IMR-90 (cell line): ENCODE measurements at regions not wholly inside any gene's neighbourhood (a gene's known extent, or its start where the extent isn't known, plus 50 kb on each side); places are given as distances from the start of the nearest gene placed in this dataset.

Experiments
- ATAC-seq: fragments of 200-7000 bp; cut with Tn5 transposase; 2 replicates; pipeline ENCODE4 v1.9.1; 2020; ENCODE audit warnings: low read depth, mild to moderate bottlenecking, moderate library complexity
- BruUV-seq: library from RNA; stranded (reverse); fragments of 400-500 nt; replicated peaks from 2 replicates; lab custom pipeline; 2021; lab: Mats Ljungman, UMichigan
- CTCF ChIA-PET: fragments of 300-600 bp; formaldehyde crosslinking; extraction: SDS; loops from one replicate; lab custom pipeline; 2021; ENCODE audit warnings: antibody characterized with exemption; lab: Yijun Ruan, JAX
- POLR2A ChIA-PET: fragments of 300-600 bp; sonication (Branson Sonifier 250); formaldehyde crosslinking; loops from one replicate; lab custom pipeline; 2022; ENCODE audit warnings: antibody characterized with exemption; ENCODE audit not compliant: unreplicated experiment; lab: Charles Lee
- DNase-seq: peaks from one replicate; pipeline ENCODE4 v3.0.0; 2013
- H2AFZ ChIP-seq: replicated peaks from 2 replicates; pipeline ENCODE3; 2013; ENCODE audit warnings: low read length, mild to moderate bottlenecking; ENCODE audit not compliant: poor library complexity
- H2AK5ac ChIP-seq: 2 replicates; pipeline ENCODE4 v1.6.1; 2013; ENCODE audit warnings: low read depth, low read length, inconsistent platforms
- H2AK9ac ChIP-seq: replicated peaks from 2 replicates; pipeline ENCODE3; 2013; ENCODE audit warnings: mild to moderate bottlenecking, low read depth, low read length, moderate library complexity; ENCODE audit not compliant: poor library complexity
- H2BK120ac ChIP-seq: 2 replicates; pipeline ENCODE4 v1.6.1; 2013; ENCODE audit warnings: low read depth, low read length, inconsistent platforms
- H2BK15ac ChIP-seq: 3 replicates; pipeline ENCODE4 v1.6.1; 2013; ENCODE audit warnings: low read depth, low read length, inconsistent platforms
- H2BK20ac ChIP-seq: 2 replicates; pipeline ENCODE4 v1.6.1; 2013; ENCODE audit warnings: low read depth, mild to moderate bottlenecking, inconsistent platforms, low read length, moderate library complexity
- H2BK5ac ChIP-seq: 2 replicates; pipeline ENCODE4 v1.6.1; 2013; ENCODE audit warnings: mild to moderate bottlenecking, low read depth, low read length, inconsistent platforms; ENCODE audit not compliant: poor library complexity, severe bottlenecking
- H3K14ac ChIP-seq: replicated peaks from 2 replicates; pipeline ENCODE4 v1.6.1; 2013; ENCODE audit warnings: low read depth, low read length, inconsistent platforms
- H3K18ac ChIP-seq: 2 replicates; pipeline ENCODE4 v1.6.1; 2013; ENCODE audit warnings: low read depth, low read length, control low read depth
- H3K23ac ChIP-seq: 2 replicates; pipeline ENCODE4 v1.6.1; 2013; ENCODE audit warnings: low read depth, low read length, inconsistent platforms
- H3K27ac ChIP-seq: 2 replicates; pipeline ENCODE4 v1.5.1; 2013; ENCODE audit warnings: mild to moderate bottlenecking, control low read depth, low read length; ENCODE audit not compliant: insufficient read depth
- H3K27me3 ChIP-seq: 2 replicates; pipeline ENCODE4 v1.6.1; 2013; ENCODE audit warnings: low read length; ENCODE audit not compliant: control insufficient read depth, insufficient read depth
- H3K36me3 ChIP-seq: 2 replicates; pipeline ENCODE4 v1.6.1; 2013; ENCODE audit warnings: low read length, mixed read lengths; ENCODE audit not compliant: control insufficient read depth, insufficient read depth
- H3K4ac ChIP-seq: 2 replicates; pipeline ENCODE4 v1.6.1; 2013; ENCODE audit warnings: low read depth, low read length, inconsistent platforms
- H3K4me1 ChIP-seq: 2 replicates; pipeline ENCODE4 v1.6.1; 2013; ENCODE audit warnings: low read length, mixed read lengths; ENCODE audit not compliant: control insufficient read depth, insufficient read depth
- H3K4me2 ChIP-seq: 2 replicates; pipeline ENCODE4 v1.6.1; 2013; ENCODE audit warnings: low read depth, mild to moderate bottlenecking, control low read depth, low read length, moderate library complexity
- H3K4me3 ChIP-seq: 2 replicates; pipeline ENCODE4 v1.5.1; 2013; ENCODE audit warnings: low read depth, mild to moderate bottlenecking, control low read depth, low read length, moderate library complexity; ENCODE audit not compliant: insufficient read depth
- H3K56ac ChIP-seq: 2 replicates; pipeline ENCODE4 v1.6.1; 2013; ENCODE audit warnings: low read length, inconsistent platforms; ENCODE audit not compliant: insufficient read depth; ENCODE audit errors: extremely low read depth
- H3K79me1 ChIP-seq, 2 experiments: 2 replicates each; pipeline ENCODE4 v1.6.1; 2013; ENCODE audit warnings: low read length in 2 of 2, inconsistent platforms in 1 of 2, low read depth in 1 of 2
- H3K9ac ChIP-seq: 2 replicates; pipeline ENCODE4 v1.6.1; 2013; ENCODE audit warnings: low read depth, low read length, control low read depth
- H3K9me1 ChIP-seq: 2 replicates; pipeline ENCODE4 v1.6.1; 2013; ENCODE audit warnings: low read length, inconsistent platforms; ENCODE audit not compliant: insufficient read depth
- H3K9me3 ChIP-seq: 2 replicates; pipeline ENCODE4 v1.6.1; 2013; ENCODE audit warnings: low read length; ENCODE audit not compliant: control insufficient read depth, insufficient read depth
- H4K20me1 ChIP-seq: 2 replicates; pipeline ENCODE4 v1.6.1; 2013; ENCODE audit warnings: low read length, inconsistent platforms; ENCODE audit not compliant: insufficient read depth
- H4K5ac ChIP-seq: 2 replicates; pipeline ENCODE4 v1.6.1; 2013; ENCODE audit warnings: mild to moderate bottlenecking, low read depth, low read length, control low read depth
- H4K8ac ChIP-seq, 2 experiments: 2 replicates each; pipeline ENCODE4 v1.6.1; 2013; ENCODE audit warnings: low read depth in 2 of 2, low read length in 2 of 2, control low read depth in 1 of 2, inconsistent platforms in 1 of 2
- H4K91ac ChIP-seq: 2 replicates; pipeline ENCODE4 v1.6.1; 2013; ENCODE audit warnings: low read depth, low read length, inconsistent platforms; ENCODE audit not compliant: insufficient read depth
- CTCF ChIP-seq: conservative IDR thresholded peaks from 2 replicates; pipeline ENCODE4 v1.5.1; 2012; ENCODE audit warnings: mild to moderate bottlenecking, low read depth, low read length, improper control_type of control experiment
- NFE2L2 ChIP-seq: fragments of 150-350 bp; IDR thresholded peaks from 2 replicates; pipeline ENCODE4 v1.6.1; 2016; ENCODE audit warnings: low read depth, mild to moderate bottlenecking, low read length
- RFX5 ChIP-seq: IDR thresholded peaks from 2 replicates; pipeline ENCODE4 v1.8.0; 2012; ENCODE audit warnings: low read depth, mild to moderate bottlenecking, low read length, moderate library complexity
- WGBS, 2 experiments: methylation state at CpG; one replicate each; pipeline versions ENCODE4 v1.1.5 to v1.1.7; 2013; ENCODE audit warnings: missing lambda C conversion rate in 2 of 2; ENCODE audit not compliant: insufficient read length in 1 of 2; ENCODE audit errors: extremely low coverage in 2 of 2; 5-methylcytosine and 5-hydroxymethylcytosine counted together
- dilution Hi-C: fragments of 300-500 bp; cut with HindIII; formaldehyde crosslinking; loops from one replicate; pipeline ENCODE4 v1.14.3; 2018; ENCODE audit warnings: low sequenced_read_pairs; ENCODE audit not compliant: unreplicated experiment
- in situ Hi-C: fragments of 300-500 bp; cut with MboI; formaldehyde crosslinking; loops from 3 replicates; pipeline ENCODE4 v1.14.3; 2019; ENCODE audit warnings: low sequenced_read_pairs, inconsistent platforms, mixed read lengths
- intact Hi-C: fragments of 100-400 bp; cut with micrococcal nuclease; formaldehyde crosslinking; loops from 2 replicates; pipeline ENCODE4 v1.10.0; 2022

GRCh38 chr6:149225946-149226345 is 91.6 kb upstream of the TAB2 start:
- intact Hi-C loops, result no loop called here
- no peak for ATAC-seq
- 100% methylated on average over 2 of the region's 10 CpGs; no CpG with 5 or more reads in 1 of the 2 experiments for WGBS, 2 experiments

More at GRCh38 chr6:149225946-149226345, 91.6 kb upstream of the TAB2 start:
- Histone ChIP-seq H3K27ac (no peak overlapping the region), H2AK9ac (no peak overlapping the region), H3K4ac (no peak overlapping the region), H2BK20ac (no peak overlapping the region), H3K27me3 (peaks cover 10% of the 10 kb centered on the region), H3K4me2 (no peak overlapping the region), H2BK15ac (no peak overlapping the region), H2AFZ (no peak overlapping the region), H3K9me3 (no peaks in the 10 kb centered on the region), H3K79me1 (no peaks in the 10 kb centered on the region), H2BK5ac (no peak overlapping the region), H4K5ac (no peak overlapping the region), H4K91ac (no peak overlapping the region), H3K9me1 (no peaks in the 10 kb centered on the region; the same call in 1 of the 2 replicates), H3K4me3 (no peak overlapping the region), H2AK5ac (no peak overlapping the region), H3K9ac (no peak overlapping the region), H3K18ac (no peak overlapping the region), H3K14ac (no peak overlapping the region), H3K36me3 (no peaks in the 10 kb centered on the region), H4K8ac (no peak overlapping the region), H3K4me1 (peaks cover 2% of the 10 kb centered on the region; the same call in 1 of the 2 replicates), H3K23ac (no peak overlapping the region; the same call in 1 of the 2 replicates), H3K56ac (no peak overlapping the region), H4K20me1 (no peaks in the 10 kb centered on the region), H2BK120ac (no peak overlapping the region)
- dilution Hi-C loops (no loop called here), in situ Hi-C loops (no loop called here)
- POLR2A ChIA-PET, result no interaction called here
- CTCF ChIA-PET, result no interaction called here
- no peak for TF ChIP-seq NFE2L2
- TF ChIP-seq CTCF, result no peak
- no peak for TF ChIP-seq RFX5
- no TSS peak for BruUV-seq
- DNase-seq, result no peak
